ENCODE measurements at regions not wholly inside any gene's neighbourhood (a gene's known extent, or its start where the extent isn't known, plus 50 kb on each side); places are given as distances from the start of the nearest gene placed in this dataset.

DNA sequence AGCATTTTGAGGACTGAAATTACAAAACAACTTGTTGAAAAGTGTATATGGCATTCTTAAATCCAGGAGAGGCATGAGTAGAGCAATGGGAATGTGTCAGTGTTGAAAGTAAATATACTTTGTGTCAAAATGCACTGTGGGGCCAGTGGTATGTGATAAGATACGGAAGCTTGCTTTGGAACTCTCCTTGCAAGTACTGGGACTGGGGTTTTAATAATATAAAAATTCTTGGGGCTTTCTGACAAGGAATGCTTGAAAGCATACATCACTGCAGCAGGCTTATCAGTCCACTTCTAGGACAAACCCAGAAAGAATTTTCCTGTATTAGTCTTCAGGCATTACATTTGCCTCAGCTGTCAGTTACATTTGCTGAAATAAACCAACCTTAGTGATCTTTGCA, 472.8 kb upstream of the FZD8 start:
- TF ChIP-seq POLR2AphosphoS5 (IDR thresholded peaks at IDR 0.05) (no peak), POLR2A (IDR thresholded peaks at IDR 0.05) (no peak), EP300 (IDR thresholded peaks at IDR 0.05) (no peak)
- TF ChIP-seq, protein P1, sequence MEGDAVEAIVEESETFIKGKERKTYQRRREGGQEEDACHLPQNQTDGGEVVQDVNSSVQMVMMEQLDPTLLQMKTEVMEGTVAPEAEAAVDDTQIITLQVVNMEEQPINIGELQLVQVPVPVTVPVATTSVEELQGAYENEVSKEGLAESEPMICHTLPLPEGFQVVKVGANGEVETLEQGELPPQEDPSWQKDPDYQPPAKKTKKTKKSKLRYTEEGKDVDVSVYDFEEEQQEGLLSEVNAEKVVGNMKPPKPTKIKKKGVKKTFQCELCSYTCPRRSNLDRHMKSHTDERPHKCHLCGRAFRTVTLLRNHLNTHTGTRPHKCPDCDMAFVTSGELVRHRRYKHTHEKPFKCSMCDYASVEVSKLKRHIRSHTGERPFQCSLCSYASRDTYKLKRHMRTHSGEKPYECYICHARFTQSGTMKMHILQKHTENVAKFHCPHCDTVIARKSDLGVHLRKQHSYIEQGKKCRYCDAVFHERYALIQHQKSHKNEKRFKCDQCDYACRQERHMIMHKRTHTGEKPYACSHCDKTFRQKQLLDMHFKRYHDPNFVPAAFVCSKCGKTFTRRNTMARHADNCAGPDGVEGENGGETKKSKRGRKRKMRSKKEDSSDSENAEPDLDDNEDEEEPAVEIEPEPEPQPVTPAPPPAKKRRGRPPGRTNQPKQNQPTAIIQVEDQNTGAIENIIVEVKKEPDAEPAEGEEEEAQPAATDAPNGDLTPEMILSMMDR (IDR thresholded peaks at IDR 0.05) = no peak
